DMS153 treated with DMSO at 0.1 percent for 48 hours (cell line): ENCODE measurements at regions not wholly inside any gene's neighbourhood (a gene's known extent, or its start where the extent isn't known, plus 50 kb on each side); places are given as distances from the start of the nearest gene placed in this dataset.

Experiments used
- DNase-seq: peaks from one replicate; lab custom pipeline; 2025; ENCODE audit not compliant: unreplicated experiment; lab: John Stamatoyannopoulos, UW

GRCh38 chr3:99376926-99377325, 261.5 kb upstream of the COL8A1 start:
- DNase-seq, result no peak

GRCh38 chr3:99373846-99374210, 264.6 kb upstream of the COL8A1 start:
- no peak for DNase-seq

GRCh38 chr3:99373088-99373845, 265.1 kb upstream of the COL8A1 start:
- no peak for DNase-seq

DNA sequence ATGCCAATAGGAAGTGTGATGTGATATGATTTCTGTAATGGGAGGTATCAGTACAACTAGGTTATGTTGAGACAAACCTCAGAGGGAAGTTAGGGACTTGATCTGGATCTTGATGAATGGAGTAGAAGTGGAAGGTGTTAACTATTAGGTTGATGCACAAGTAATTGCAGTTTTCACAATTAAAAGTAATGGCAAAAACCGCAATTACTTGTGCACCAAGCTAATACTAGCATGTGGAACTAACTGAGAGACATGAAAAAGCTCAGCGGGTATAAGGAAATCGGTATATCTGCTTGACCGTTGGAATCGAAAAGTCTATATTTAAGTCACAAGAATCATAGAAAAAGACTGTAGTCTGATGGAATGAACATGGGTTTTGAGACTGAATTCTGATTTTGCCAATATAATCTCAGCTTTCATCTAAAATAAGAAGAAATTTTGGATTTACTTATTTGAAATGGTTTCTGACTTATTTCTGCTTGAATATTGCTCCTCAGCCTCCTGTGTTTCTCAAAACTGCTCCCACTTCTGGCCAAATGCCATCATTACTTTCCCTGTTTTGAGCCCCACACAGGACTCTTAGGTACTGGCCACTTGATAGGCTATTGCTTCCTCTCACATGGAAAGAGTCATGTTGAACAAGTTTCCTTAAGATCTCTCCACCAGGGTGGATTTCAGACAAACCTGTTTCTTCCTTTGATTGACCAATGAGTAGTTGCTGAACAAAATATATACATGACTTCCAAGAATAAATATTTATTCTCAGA, 271.5 kb upstream of the COL8A1 start:
- no peak for DNase-seq

GRCh38 chr3:99365979-99366378, 272.4 kb upstream of the COL8A1 start:
- DNase-seq, result no peak

DNA sequence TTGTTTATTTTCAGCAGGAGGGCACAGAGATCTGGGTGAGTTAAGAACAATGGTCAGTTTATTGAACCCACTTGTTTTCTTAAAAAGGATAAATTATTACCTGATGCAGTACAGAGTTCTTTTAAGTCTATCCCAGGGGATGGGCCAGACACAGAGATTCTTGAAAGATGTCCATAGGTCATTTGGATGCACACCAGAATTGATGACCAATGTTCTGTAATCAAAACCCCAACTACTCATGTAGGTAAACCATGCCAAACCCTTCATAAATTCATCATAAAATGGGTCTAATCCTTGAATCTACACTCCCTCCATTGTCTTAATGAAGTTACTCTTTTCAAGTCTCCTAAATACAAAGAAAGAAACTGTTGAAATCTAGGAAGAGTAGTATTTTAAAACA, 273.0 kb upstream of the COL8A1 start:
- no peak for DNase-seq

DNA sequence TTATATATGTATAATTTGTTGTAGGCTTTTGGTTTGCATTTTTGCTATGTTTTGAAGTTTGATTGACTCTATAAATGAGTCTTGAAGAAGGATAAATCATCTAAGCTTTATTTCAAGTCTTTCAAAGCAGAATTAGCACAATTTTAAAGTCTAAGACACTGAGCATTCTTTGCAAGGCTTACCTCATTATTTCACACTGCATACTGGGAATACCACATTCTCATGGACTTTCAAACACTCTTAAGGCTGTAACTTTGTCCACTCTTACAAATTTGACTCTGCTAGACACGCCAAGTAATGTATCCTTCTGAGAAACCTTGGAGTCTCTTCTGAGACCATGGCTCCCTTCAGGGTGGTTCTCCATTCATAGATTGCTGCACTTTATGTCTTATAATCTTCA, 281.3 kb upstream of the COL8A1 start:
- DNase-seq, result no peak

- DNase-seq, result no peak
Observed at GRCh38 chr3:99356696-99357095, 281.7 kb upstream of the COL8A1 start.

DNA sequence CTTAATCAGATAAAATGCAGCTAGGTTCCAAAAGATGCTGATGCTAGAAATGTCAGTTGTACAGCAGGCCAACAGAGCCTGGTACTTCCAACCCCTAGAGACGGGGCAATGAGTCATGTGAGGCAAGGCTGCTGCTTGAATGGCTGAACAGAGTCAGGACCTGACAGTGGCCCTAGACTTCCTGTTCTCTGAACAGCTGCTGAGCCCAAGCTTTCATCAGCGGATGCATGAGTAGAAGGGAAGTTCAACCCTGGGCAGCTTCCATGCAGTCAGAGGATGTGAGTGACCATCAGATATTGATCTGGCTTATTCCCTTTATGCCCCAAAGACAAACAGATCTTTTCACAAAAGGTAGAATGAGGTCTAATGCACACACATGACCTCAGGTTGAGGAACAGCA, 282.9 kb upstream of the COL8A1 start:
- DNase-seq, result no peak

DNA sequence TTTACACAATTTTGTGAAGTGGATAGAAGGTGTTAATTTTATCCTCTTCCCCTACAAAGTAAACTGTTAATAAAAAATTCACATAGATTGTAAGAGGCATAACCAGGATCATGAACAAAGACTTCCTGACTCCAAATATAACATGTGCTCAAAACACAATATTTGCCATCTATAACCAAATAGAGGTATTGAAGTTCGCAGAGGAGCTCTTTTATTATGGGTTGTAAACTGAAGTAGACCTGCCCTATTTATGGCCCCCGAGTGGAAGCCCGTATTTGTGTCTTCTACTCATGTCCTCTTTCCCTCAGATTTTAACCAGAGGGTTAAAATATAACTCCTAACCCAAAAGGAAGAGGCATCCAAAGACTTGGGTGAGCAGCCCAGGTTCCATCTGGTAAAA, 285.6 kb upstream of the COL8A1 start:
- no peak for DNase-seq

DNA sequence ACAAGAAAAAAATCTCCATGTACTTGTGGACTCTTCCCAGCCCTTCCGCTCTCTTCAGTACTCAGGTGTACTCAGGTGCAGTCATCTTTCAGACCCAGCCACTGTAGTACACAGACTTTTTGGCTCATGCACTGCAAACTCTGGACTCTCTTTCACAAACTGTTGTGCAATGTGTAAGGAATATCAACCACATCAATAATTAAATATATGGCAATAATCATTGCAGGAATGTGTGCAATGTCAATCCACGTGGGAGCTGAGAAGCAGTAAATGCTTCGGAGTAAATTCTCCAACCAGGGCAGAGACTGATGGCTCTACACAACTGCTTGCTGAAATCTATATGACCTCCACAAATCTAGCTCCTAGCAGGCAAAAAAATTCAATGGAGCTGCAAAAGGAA, 287.3 kb upstream of the COL8A1 start:
- no peak for DNase-seq

DNA sequence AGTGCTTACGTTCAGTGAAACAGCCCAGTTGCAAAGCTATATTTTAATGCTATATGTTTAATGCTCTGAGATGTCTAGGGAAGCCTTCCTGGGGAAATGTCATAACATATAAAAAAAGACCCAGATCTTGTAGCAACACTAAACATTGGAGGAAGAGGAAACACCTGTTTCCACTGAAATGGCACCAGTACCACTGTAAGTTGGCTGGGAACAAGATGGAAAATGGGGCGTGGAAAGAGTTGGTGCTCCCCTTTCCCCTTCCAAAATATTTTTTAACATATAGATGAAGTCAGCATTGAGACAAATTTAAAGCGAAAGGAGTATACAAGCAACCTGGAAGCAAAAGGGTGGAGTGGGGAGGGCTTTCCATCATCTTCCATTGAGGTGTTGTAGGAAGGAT, 289.9 kb upstream of the COL8A1 start:
- DNase-seq, result no peak

DNA sequence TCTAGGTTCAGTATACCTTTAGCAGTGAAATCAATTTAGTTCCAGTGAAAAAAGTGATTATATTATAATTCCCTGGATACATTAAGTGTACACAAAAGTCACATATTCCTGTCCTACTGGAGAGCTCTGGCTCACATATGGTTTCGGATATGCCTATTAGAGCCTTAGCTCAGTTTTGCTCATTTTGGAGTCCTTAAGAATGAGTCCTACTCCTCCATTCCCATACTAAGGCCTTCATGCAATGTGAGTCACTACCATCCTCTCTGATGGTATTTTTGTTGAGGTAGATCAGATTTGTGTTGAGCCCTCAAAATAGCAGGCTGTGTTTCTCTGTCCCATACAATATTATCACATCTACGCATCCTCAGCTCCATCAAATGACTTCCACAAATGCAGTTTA, 294.2 kb upstream of the COL8A1 start:
- no peak for DNase-seq

DNA sequence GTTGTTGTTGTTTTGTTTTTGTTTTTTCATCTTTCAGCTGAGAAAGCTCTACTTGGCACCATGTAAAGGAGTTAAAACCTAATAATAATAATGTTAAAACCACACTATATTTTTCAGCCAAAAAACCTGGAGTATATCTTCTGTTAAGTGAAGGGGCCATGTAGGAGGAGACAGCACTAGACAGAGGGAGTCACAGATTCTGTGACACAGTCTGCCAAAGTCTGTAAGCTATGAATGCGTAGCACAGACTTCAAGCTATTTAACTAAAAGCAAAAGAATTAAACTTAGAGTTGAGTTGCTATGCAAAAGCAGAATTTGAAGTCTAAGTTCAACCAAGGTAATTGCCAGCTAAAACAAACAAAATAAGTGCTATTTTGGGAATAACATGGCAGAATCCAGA, 296.0 kb upstream of the COL8A1 start:
- DNase-seq, result no peak

- DNase-seq, result no peak
Observed at GRCh38 chr3:99339222-99339621, 299.2 kb upstream of the COL8A1 start.

DNA sequence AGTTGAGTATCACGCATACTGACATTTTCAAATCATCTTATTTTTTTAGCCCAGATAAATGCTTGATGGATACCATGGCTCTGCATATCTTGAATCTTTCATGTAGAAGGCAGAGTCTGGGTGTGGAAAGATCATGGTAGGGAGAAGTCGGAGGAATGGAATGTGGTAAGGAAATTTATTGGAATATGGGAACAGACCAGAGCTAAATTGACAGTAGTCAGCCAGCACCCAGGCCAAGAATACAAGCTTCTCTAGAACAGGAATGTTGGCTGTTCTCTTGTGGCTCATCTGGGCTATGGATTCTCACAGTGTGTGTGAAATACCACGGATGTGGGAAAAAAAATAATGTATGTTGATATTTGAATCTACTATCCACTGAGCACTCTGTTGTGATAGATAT, 305.7 kb upstream of the COL8A1 start:
- no peak for DNase-seq

- DNase-seq, result no peak
Observed at GRCh38 chr3:99332276-99332675, 306.1 kb upstream of the COL8A1 start.

- no peak for DNase-seq
Observed at GRCh38 chr3:99330924-99331532, 307.4 kb upstream of the COL8A1 start.

GRCh38 chr3:99330281-99330680, 308.1 kb upstream of the COL8A1 start:
- DNase-seq, result no peak

GRCh38 chr3:99325402-99325801, 313.0 kb upstream of the COL8A1 start:
- no peak for DNase-seq

DNA sequence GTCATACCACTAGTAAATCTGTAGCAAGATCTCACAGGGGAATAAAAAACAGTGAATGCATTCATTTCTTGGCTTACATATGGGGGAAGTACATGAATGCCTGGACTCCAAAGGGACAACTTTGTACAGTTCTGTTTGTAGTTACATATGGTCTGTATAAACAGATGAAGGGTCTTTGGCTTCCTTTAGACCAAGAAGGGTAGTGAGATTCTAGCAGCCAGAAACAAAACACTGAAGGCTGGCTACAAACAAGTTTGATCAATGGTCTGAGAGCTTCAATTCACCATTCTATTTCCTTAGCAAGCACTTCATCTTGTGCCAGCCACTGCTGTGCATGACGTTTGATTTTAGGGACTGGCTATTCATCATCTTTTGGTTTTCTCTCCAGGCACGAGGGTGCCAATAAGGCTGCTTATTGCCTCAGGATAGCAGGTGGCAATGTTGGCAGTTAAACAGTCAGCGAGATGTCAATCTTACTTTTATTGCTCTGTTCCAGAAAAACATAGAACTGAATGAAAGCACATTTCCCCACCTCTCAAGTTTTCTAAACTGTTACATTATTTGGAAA, 313.7 kb upstream of the COL8A1 start:
- DNase-seq, result no peak

GRCh38 chr3:99323940-99324339, 314.5 kb upstream of the COL8A1 start:
- DNase-seq, result no peak
